Stimulated activated CD4-positive, alpha-beta T cell treated with anti-CD3 and anti-CD28 coated beads, TNF-alpha, amount 100 ng/mL, for 48 hours (primary cell): ENCODE measurements at regions not wholly inside any gene's neighbourhood (a gene's known extent, or its start where the extent isn't known, plus 50 kb on each side); places are given as distances from the start of the nearest gene placed in this dataset.

ENCODE experiments used
- DNase-seq, 3 donors: peaks; one replicate each; pipeline ENCODE4 v3.0.0-alpha.2; 2020; ENCODE audit warnings: low read depth in 3 of 3

GRCh38 chr2:45275242-45275805 is 266.1 kb upstream of the SIX2 start:
- no peak for DNase-seq

- no peak for DNase-seq
Measured at GRCh38 chr2:45274250-45274926, 265.1 kb upstream of the SIX2 start.

DNA sequence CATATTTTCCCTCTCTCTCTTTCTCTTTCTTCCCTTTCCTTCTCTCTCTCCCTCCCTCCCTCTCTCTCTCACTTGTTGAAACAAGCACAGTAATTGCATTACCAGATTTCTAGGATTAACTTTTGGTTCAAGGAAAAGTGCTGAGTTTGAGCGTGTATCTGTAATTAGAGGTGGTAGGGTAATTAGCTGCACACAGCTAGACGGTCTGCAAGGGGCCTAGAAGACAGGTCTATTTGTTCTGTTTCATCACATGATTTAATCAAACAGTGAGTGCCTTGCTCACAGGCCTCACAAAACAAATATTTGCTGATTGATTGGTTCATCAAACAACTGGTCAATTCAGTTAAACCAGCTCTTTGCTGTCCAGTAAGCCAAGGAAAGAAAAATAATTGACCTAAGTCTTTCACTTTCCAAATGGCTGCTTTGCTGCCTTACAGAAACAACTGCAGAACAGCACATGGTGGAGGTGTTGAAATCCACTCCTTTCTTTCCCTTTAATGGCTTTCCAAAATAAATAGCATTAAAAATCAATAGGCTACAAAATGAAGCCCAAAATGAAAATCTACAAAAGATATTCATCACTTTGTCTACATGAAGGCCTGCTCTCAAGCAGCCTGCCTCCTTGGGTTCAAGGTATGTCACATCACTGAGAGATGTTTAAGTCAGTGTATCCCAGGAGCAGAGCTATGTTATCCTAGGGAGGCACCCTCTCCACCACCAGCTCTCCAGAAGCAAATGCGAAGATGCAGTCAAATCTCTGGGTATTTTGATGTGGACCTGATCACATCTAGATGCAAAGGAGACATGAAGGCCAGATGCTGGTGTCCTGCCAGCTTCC is 264.4 kb upstream of the SIX2 start:
- DNase-seq, result no peak

- no peak for DNase-seq
Measured at GRCh38 chr2:45272549-45273265, 263.5 kb upstream of the SIX2 start.

DNA sequence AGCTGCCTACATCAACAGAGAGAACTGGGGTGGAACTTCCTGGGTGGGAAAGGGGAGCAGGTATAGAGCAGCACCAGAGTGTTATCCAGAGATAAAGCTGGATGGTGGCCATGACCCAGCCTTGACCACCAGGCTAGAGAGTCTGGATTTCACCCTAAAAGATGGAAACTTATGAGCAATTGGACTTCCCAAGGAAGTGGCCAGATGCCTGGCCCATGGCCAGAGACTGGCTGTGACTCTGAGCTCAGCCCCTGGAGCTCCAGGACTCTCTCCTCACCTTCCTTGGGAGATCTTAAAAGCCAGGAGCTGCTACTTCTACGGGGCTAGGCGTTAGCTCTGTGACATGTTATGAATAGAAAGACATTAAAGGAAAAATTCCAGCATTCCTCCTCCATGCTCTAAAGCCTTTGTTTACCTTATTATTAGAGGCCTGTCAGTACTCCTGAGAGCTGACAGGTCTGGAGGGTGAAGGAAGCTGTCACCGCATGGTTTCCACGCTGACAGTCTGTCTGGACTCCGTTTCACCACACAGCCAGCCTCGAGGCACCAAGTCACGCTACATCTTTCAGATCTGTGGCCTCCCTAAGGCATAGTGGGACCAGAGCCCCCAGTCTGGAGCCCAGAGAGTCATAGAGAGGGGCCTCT is 260.0 kb upstream of the SIX2 start:
- DNase-seq, result no peak

- DNase-seq, result no peak
Measured at GRCh38 chr2:45268631-45269030, 259.4 kb upstream of the SIX2 start.

- DNase-seq, result no peak
Measured at GRCh38 chr2:45267062-45267792, 258.0 kb upstream of the SIX2 start.

DNA sequence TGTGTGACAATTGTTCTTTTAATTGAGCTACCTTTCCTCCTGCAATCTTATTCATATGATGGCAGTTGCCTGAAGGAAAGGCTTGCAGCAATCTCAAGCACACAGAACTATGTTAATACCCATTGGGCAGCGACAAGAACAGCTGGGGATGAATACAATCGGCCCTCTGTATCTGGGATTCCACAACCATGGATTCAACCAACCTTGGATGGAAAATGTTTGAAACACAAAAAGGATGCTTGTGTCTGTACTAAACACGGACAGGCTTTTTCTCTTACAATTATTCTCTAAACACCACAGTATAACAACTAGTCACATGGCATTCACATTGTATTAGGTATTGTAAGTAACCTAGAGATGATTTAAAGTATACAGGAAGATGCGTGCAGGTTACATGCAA is 256.1 kb upstream of the SIX2 start:
- DNase-seq, result no peak

DNA sequence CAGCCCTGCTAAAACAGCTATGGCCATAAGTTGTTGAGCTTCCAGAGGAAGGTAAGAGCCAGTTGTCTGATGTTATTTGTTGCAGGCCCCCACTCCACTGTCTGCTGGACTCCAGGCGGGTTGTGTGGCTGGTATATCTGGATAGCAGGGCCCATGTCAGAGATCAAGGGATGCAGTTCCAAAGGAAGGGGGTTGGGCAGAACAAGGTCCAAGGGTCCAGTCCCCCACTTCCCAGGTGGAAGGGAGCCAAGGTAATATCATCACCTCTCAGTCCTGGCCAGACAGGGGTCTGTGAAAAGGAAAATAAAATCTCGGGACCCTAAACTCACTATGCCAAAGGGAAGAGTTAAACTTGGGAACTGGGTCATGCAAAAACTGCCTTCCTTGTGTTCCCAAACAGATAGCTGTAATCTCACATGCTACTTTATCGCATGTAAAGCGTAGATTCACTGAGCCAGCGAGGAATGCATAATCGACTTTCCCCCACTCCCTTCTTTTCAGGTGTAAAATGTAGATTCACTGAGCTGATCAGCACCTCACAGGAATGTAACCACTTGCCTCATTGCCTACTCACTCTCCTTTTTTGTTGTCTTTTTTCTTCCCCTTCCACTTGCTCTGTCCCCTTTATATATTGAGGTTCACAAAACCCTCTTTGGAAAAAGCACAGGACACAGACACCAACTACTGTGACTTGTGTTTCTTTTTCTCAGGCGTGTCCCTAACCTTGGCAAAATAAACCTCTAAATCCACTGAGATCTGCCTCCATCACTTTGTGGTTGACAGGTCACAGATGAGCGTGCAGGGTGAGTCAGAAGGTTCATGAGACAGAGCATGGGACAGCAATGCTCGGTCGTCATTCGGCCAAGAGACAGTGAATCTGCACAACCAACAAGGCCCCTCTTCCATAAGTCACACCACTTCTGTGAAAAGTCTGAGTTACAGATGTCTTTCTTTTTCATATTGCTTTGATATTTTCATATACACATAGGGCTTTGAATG is 255.3 kb upstream of the SIX2 start:
- no peak for DNase-seq

- no peak for DNase-seq
Measured at GRCh38 chr2:45263147-45263546, 253.9 kb upstream of the SIX2 start.

GRCh38 chr2:45261746-45262145 is 252.5 kb upstream of the SIX2 start:
- DNase-seq, result no peak

GRCh38 chr2:45260946-45261345 is 251.7 kb upstream of the SIX2 start:
- DNase-seq, result no peak

DNA sequence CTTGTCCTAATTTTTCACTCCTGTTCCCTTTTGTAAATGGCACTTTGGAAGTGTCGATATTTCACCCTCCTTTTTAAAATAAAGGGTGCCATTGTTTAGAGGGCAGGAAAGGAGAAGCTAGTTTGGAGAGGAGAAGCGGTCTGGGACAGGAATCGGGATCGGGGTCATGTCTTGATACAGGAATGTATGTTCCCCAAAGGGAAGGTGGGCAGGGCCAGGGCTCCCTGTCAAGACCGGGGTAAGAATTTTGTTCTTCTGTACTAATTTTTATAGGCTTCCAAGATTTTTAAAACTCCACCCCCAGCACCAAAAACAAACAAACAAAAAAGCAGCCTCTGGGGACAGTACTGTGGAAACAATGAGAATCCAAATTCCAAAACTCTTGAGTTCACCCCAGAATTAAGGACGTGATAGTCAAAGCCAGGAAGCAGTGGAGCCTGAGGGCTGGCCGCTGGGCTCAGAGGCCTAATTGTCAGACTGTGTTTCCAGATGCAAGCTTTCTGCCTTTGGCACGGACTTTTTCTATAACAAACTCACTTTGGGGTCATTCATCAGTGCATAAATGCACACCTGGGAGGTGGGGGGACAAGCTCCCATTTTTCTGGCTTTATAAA is 250.4 kb upstream of the SIX2 start:
- no peak for DNase-seq

DNA sequence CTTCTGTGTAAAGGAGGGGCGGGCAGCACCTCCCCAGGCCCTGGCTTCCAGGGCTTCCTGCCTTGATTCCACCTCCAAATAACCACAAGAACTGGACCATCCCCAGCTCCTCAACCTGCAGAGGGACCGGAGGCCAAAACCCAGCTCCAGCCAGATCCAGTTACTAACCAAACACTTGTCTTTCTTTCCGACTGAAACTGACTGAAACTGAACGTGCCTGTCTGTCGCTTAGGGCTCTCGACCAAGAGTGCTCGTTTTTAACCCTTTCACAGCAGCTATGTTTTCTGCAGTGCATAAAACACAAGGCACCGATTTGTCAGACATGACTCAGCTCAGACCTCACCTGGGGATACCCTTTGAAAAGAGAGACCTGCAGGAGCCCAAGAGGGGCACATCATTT is 249.9 kb upstream of the SIX2 start:
- DNase-seq, result no peak

GRCh38 chr2:45258311-45258710 is 249.1 kb upstream of the SIX2 start:
- DNase-seq, result no peak

GRCh38 chr2:45257820-45258219 is 248.6 kb upstream of the SIX2 start:
- no peak for DNase-seq

DNA sequence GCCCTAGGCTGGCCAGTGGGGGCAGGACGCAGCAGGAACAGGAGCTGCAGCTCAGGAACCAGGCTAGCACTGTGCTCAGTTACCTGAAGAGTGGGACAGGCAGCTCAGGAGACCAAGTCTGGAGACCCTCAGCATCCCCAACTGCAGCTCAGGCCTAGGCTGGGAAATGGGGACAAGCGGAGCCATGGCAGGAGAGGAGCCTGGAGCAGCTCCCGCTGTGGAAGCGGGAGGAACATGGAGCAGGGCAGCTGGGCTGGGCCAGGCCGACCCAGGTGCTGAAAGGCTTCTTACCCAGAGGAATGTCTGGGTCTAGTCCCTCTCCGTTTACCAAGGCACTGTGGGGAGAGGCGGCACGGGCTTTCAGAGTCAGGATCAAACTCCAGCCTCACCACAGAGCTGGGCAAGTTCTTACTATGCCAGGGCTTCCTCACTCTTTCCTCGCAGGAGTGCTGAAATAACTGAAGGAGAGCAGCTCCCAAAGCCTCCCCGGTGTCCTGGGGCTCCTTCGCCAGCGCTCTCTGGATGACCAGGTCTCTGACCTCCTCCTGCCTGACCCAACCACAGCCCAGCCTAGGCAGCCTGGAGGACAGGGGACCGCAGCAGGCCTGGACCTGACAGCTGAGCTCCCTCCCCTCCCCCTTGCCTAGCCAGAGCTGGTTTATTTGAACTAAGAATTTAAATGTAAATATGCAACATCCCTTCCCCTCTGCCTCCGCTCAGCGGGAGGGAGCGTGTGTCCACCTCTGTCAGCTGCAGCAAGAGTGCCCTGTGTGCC is 247.8 kb upstream of the SIX2 start:
- DNase-seq, result no peak

- DNase-seq, result no peak
Measured at GRCh38 chr2:45256173-45256866, 247.1 kb upstream of the SIX2 start.
